ENCODE measurements at regions not wholly inside any gene's neighbourhood (a gene's known extent, or its start where the extent isn't known, plus 50 kb on each side); places are given as distances from the start of the nearest gene placed in this dataset.

GRCh38 chr2:121918231-121918630, 162.8 kb downstream of the TSN start:
- H3K27me3 ChIP-seq (ENCODE audit: insufficient read depth, poor library complexity, severe bottlenecking) = no peaks in the 10 kb centered on the region
- H3K27ac ChIP-seq (replicated peaks) = no peak overlapping the region
- H3K4me3 ChIP-seq (replicated peaks; ENCODE audit: insufficient read depth, low read length) = no peak overlapping the region
- TF ChIP-seq POLR2AphosphoS5 (IDR thresholded peaks at IDR 0.05; ENCODE audit: low read depth) (no peak), SPI1 (IDR thresholded peaks at IDR 0.05; ENCODE audit: borderline replicate concordance, low read depth) (no peak), CTCF (IDR thresholded peaks at IDR 0.05; ENCODE audit: insufficient read depth, low read length) (no peak), REST (IDR thresholded peaks at IDR 0.05; ENCODE audit: insufficient replicate concordance, low read depth) (no peak), GABPA (IDR thresholded peaks at IDR 0.05; ENCODE audit: low read depth) (no peak)
- no peak for DNase-seq (ENCODE audit: low read depth in 1 of 2, low spot score in 1 of 2)

GRCh38 chr2:121919803-121920202, 164.4 kb downstream of the TSN start:
- Histone ChIP-seq H3K4me3 (replicated peaks; ENCODE audit: insufficient read depth, low read length) (no peak overlapping the region), H3K27me3 (ENCODE audit: insufficient read depth, poor library complexity, severe bottlenecking) (no peaks in the 10 kb centered on the region), H3K27ac (replicated peaks) (no peak overlapping the region)
- DNase-seq (ENCODE audit: low read depth in 1 of 2, low spot score in 1 of 2) = no peak
- TF ChIP-seq GABPA (IDR thresholded peaks at IDR 0.05; ENCODE audit: low read depth) (no peak), CTCF (IDR thresholded peaks at IDR 0.05; ENCODE audit: insufficient read depth, low read length) (no peak)

- H3K27me3 ChIP-seq (ENCODE audit: insufficient read depth, poor library complexity, severe bottlenecking) = no peaks in the 10 kb centered on the region
- DNase-seq (ENCODE audit: low read depth in 1 of 2, low spot score in 1 of 2) = no peak
- no peak overlapping the region for H3K27ac ChIP-seq (replicated peaks)
- no peak overlapping the region for H3K4me3 ChIP-seq (replicated peaks; ENCODE audit: insufficient read depth, low read length)
- TF ChIP-seq GABPA (IDR thresholded peaks at IDR 0.05; ENCODE audit: low read depth) (no peak), POLR2AphosphoS5 (IDR thresholded peaks at IDR 0.05; ENCODE audit: low read depth) (no peak), CTCF (IDR thresholded peaks at IDR 0.05; ENCODE audit: insufficient read depth, low read length) (no peak), SPI1 (IDR thresholded peaks at IDR 0.05; ENCODE audit: borderline replicate concordance, low read depth) (no peak), REST (IDR thresholded peaks at IDR 0.05; ENCODE audit: insufficient replicate concordance, low read depth) (no peak)
These were observed 170.0 kb downstream of the TSN start for GRCh38 chr2:121925466-121925865.

- no peaks in the 10 kb centered on the region for H3K27me3 ChIP-seq (ENCODE audit: insufficient read depth, poor library complexity, severe bottlenecking)
- DNase-seq (ENCODE audit: low read depth in 1 of 2, low spot score in 1 of 2) = no peak
- no peak for TF ChIP-seq SPI1 (IDR thresholded peaks at IDR 0.05; ENCODE audit: borderline replicate concordance, low read depth)
- TF ChIP-seq GABPA (IDR thresholded peaks at IDR 0.05; ENCODE audit: low read depth) = no peak
- TF ChIP-seq CTCF (IDR thresholded peaks at IDR 0.05; ENCODE audit: insufficient read depth, low read length) = no peak
- H3K4me3 ChIP-seq (replicated peaks; ENCODE audit: insufficient read depth, low read length) = no peak overlapping the region
- no peak overlapping the region for H3K27ac ChIP-seq (replicated peaks)
These were observed 187.8 kb downstream of the TSN start for GRCh38 chr2:121943285-121943684.

Data from HL-60 (cell line).